ENCODE measurements at regions not wholly inside any gene's neighbourhood (a gene's known extent, or its start where the extent isn't known, plus 50 kb on each side); places are given as distances from the start of the nearest gene placed in this dataset.

- TF ChIP-seq YY1 (IDR thresholded peaks at IDR 0.05; ENCODE audit: low read depth) (no peak), CEBPB (IDR thresholded peaks at IDR 0.05) (no peak), ZBTB7A (IDR thresholded peaks at IDR 0.05; ENCODE audit: low read depth) (no peak), EP300 (IDR thresholded peaks at IDR 0.05; ENCODE audit: borderline replicate concordance) (no peak), REST (IDR thresholded peaks at IDR 0.05; ENCODE audit: low read depth) (no peak), TCF12 (IDR thresholded peaks at IDR 0.05; ENCODE audit: low read depth) (no peak), RAD21 (IDR thresholded peaks at IDR 0.05; ENCODE audit: low read depth) (no peak), CREB1 (IDR thresholded peaks at IDR 0.05; ENCODE audit: low read depth) (no peak), TAF1 (IDR thresholded peaks at IDR 0.05; ENCODE audit: low read depth) (no peak), USF1 (IDR thresholded peaks at IDR 0.05) (no peak), NFIC (IDR thresholded peaks at IDR 0.05) (no peak), MAX (IDR thresholded peaks at IDR 0.05) (no peak), EGR1 (IDR thresholded peaks at IDR 0.05) (no peak)
Measured at GRCh38 chr17:79305376-79305767, 230.7 kb downstream of the ENGASE start.
